Parathyroid adenoma (tissue), 2 donors: ENCODE measurements at regions not wholly inside any gene's neighbourhood (a gene's known extent, or its start where the extent isn't known, plus 50 kb on each side); places are given as distances from the start of the nearest gene placed in this dataset.

Experiments used
- H2AFZ ChIP-seq: fragments of 300-600 bp; sonication (generic); one replicate; pipeline ENCODE4 v1.7.0; 2017; ENCODE audit warnings: antibody characterized with exemption, mild to moderate bottlenecking
- H3K27ac ChIP-seq: fragments of 300-600 bp; sonication (generic); one replicate; pipeline ENCODE4 v1.7.0; 2017
- H3K27me3 ChIP-seq: fragments of 300-600 bp; sonication (generic); one replicate; pipeline ENCODE4 v1.7.0; 2017; ENCODE audit warnings: low read length; ENCODE audit not compliant: control insufficient read depth, insufficient read depth
- H3K36me3 ChIP-seq: fragments of 300-600 bp; sonication (generic); one replicate; pipeline ENCODE4 v1.7.0; 2017; ENCODE audit warnings: low read length; ENCODE audit not compliant: control insufficient read depth, insufficient read depth
- H3K4me1 ChIP-seq: fragments of 300-600 bp; sonication (generic); one replicate; pipeline ENCODE4 v1.7.0; 2017; ENCODE audit warnings: control low read depth
- H3K4me2 ChIP-seq: fragments of 300-600 bp; sonication (generic); one replicate; pipeline ENCODE4 v1.7.0; 2017; ENCODE audit warnings: low read length
- H3K4me3 ChIP-seq: fragments of 300-600 bp; sonication (generic); one replicate; pipeline ENCODE4 v1.7.0; 2017; ENCODE audit warnings: low read depth, low read length
- H3K79me2 ChIP-seq: fragments of 300-600 bp; sonication (generic); one replicate; pipeline ENCODE4 v1.7.0; 2017; ENCODE audit warnings: control low read depth
- H3K9ac ChIP-seq: fragments of 300-600 bp; sonication (generic); one replicate; pipeline ENCODE4 v1.7.0; 2017; ENCODE audit warnings: mild to moderate bottlenecking
- H3K9me3 ChIP-seq: fragments of 300-600 bp; sonication (generic); one replicate; pipeline ENCODE4 v1.7.0; 2017; ENCODE audit warnings: low read length; ENCODE audit not compliant: control insufficient read depth
- CTCF ChIP-seq: fragments of 300-600 bp; sonication (generic); IDR thresholded peaks from one replicate; pipeline ENCODE4 v1.7.0; 2017; ENCODE audit warnings: antibody characterized with exemption, mild to moderate bottlenecking
- donor health status: primary hyperparathyroidism.

- Histone ChIP-seq H3K27me3 (no peaks in the 10 kb centered on the region), H3K27ac (no peak overlapping the region), H2AFZ (no peak overlapping the region), H3K9ac (no peak overlapping the region), H3K4me1 (no peaks in the 10 kb centered on the region), H3K9me3 (no peaks in the 10 kb centered on the region), H3K4me2 (no peak overlapping the region), H3K79me2 (no peaks in the 10 kb centered on the region), H3K36me3 (no peaks in the 10 kb centered on the region), H3K4me3 (no peak overlapping the region)
- no peak for TF ChIP-seq CTCF
Observed at GRCh38 chr7:21028186-21028585, 241.5 kb upstream of the SP8 start.

GRCh38 chr7:21028599-21028998, 241.9 kb upstream of the SP8 start:
- Histone ChIP-seq H3K27ac (no peak overlapping the region), H3K27me3 (no peaks in the 10 kb centered on the region), H3K9me3 (no peaks in the 10 kb centered on the region), H3K4me2 (no peak overlapping the region), H3K9ac (no peak overlapping the region), H3K4me3 (no peak overlapping the region), H3K4me1 (no peaks in the 10 kb centered on the region), H3K36me3 (no peaks in the 10 kb centered on the region), H3K79me2 (no peaks in the 10 kb centered on the region), H2AFZ (no peak overlapping the region)
- TF ChIP-seq CTCF, result no peak

- Histone ChIP-seq H3K36me3 (no peaks in the 10 kb centered on the region), H3K9me3 (no peaks in the 10 kb centered on the region), H3K79me2 (no peaks in the 10 kb centered on the region), H3K27ac (no peak overlapping the region), H2AFZ (no peak overlapping the region), H3K27me3 (no peaks in the 10 kb centered on the region), H3K9ac (no peak overlapping the region), H3K4me2 (no peak overlapping the region), H3K4me3 (no peak overlapping the region), H3K4me1 (no peaks in the 10 kb centered on the region)
- no peak for TF ChIP-seq CTCF
Observed at GRCh38 chr7:21029006-21029405, 242.3 kb upstream of the SP8 start.

GRCh38 chr7:21030237-21030871, 243.7 kb upstream of the SP8 start:
- H3K4me2 ChIP-seq, result no peak overlapping the region

More at GRCh38 chr7:21030237-21030871, 243.7 kb upstream of the SP8 start:
- Histone ChIP-seq H3K9ac (no peak overlapping the region), H2AFZ (no peak overlapping the region), H3K4me1 (no peaks in the 10 kb centered on the region), H3K4me3 (no peak overlapping the region), H3K27ac (no peak overlapping the region), H3K27me3 (no peaks in the 10 kb centered on the region), H3K36me3 (no peaks in the 10 kb centered on the region), H3K9me3 (no peaks in the 10 kb centered on the region), H3K79me2 (no peaks in the 10 kb centered on the region)
- TF ChIP-seq CTCF, result no peak
